Spleen (tissue), 11 donors: ENCODE measurements at regions not wholly inside any gene's neighbourhood (a gene's known extent, or its start where the extent isn't known, plus 50 kb on each side); places are given as distances from the start of the nearest gene placed in this dataset.

Experiments
- DNase-seq: peaks from one replicate; pipeline ENCODE4 v3.0.0-alpha.2; 2020
- H3K27ac ChIP-seq, 8 donors: fragments of 200-600 bp; sonication (generic) in 7 of 8; 1 replicate in 4 of 8; 2 replicates in 4 of 8; pipeline versions ENCODE4 v1.5.0 to v1.8.0; 2016 to 2021; ENCODE audit warnings: inconsistent platforms in 4 of 8, mild to moderate bottlenecking in 4 of 8, moderate library complexity in 1 of 8
- H3K27me3 ChIP-seq, 7 donors: fragments of 200-600 bp; sonication (generic) in 6 of 7; replicated peaks in 1 of 7; 1 replicate in 4 of 7; 2 replicates in 3 of 7; pipeline versions ENCODE4 v1.5.0 to v1.8.0; 2016 to 2021; ENCODE audit warnings: inconsistent platforms in 3 of 7, mild to moderate bottlenecking in 1 of 7
- H3K36me3 ChIP-seq, 6 donors: fragments of 200-600 bp; sonication (generic) in 5 of 6; 1 replicate in 4 of 6; 2 replicates in 2 of 6; pipeline versions ENCODE4 v1.5.0 to v1.8.0; 2016 to 2021; ENCODE audit warnings: inconsistent platforms in 2 of 6
- H3K4me1 ChIP-seq, 6 donors: fragments of 200-600 bp; sonication (generic) in 5 of 6; 1 replicate in 3 of 6; 2 replicates in 3 of 6; pipeline versions ENCODE4 v1.5.0 to v1.8.0; 2016 to 2021; ENCODE audit warnings: inconsistent platforms in 3 of 6
- H3K4me3 ChIP-seq, 8 donors: fragments of 200-600 bp; sonication (generic) in 7 of 8; 1 replicate in 4 of 8; 2 replicates in 4 of 8; pipeline versions ENCODE4 v1.5.0 to v1.8.0; 2016 to 2021; ENCODE audit warnings: inconsistent platforms in 4 of 8, mild to moderate bottlenecking in 4 of 8, moderate library complexity in 2 of 8
- H3K9me3 ChIP-seq, 8 donors: fragments of 200-600 bp; sonication (generic) in 7 of 8; 1 replicate in 4 of 8; 2 replicates in 4 of 8; pipeline versions ENCODE4 v1.5.0 to v1.8.0; 2016 to 2021; ENCODE audit warnings: inconsistent platforms in 4 of 8
- POLR2A ChIP-seq, 3 donors: fragments of 450-650 bp; IDR thresholded peaks; one replicate each; pipeline ENCODE4 v1.5.1; 2017; ENCODE audit warnings: antibody characterized with exemption in 3 of 3, mild to moderate bottlenecking in 1 of 3
- POLR2AphosphoS5 ChIP-seq, 3 donors: sonication (generic); formaldehyde crosslinking; IDR thresholded peaks; one replicate each; pipeline ENCODE4 v1.5.1; 2017; ENCODE audit warnings: antibody characterized with exemption in 3 of 3
- WGBS, 5 donors: extraction: QIAGEN DNeasy Blood & Tissue Kit in 3 of 5; methylation state at CpG; one replicate each; pipeline versions ENCODE4 v1.1.5 to v1.1.7; 2013 to 2018; 5-methylcytosine and 5-hydroxymethylcytosine counted together
- intact Hi-C: fragments of 100-400 bp; cut with DNase I; formaldehyde crosslinking; loops from one replicate; pipeline ENCODE4 v1.15.0; 2023; ENCODE audit warnings: low total_unique reads
- TF ChIP-seq, protein P1 (sequence below), 11 experiments: fragments of 200-600 bp in 7 of 11; fragments of 450-650 bp in 4 of 11; sonication (generic) in 4 of 11; IDR thresholded peaks in 8 of 11; conservative IDR thresholded peaks in 3 of 11; 1 replicate in 7 of 11; 2 replicates in 4 of 11; pipeline versions ENCODE4 v1.4.0 to v1.8.0; 2016 to 2021; ENCODE audit warnings: antibody characterized with exemption in 11 of 11, inconsistent platforms in 4 of 11, mild to moderate bottlenecking in 1 of 11
- donor health status: healthy with polysubstance abuse.
- donor health status: DM: no; HTN: no; CAD: no; lungs with moderate emphysema.
- donor health status: DM: no; HTN: no; CAD: no.
- donor health status: Bipolar disorder and iron deficiency.
- donor health status: healthy.
- donor health status: DM: no; HTN: no; CAD: no.
- donor health status: DM: yes; HTN: yes; CAD: no.

DNA sequence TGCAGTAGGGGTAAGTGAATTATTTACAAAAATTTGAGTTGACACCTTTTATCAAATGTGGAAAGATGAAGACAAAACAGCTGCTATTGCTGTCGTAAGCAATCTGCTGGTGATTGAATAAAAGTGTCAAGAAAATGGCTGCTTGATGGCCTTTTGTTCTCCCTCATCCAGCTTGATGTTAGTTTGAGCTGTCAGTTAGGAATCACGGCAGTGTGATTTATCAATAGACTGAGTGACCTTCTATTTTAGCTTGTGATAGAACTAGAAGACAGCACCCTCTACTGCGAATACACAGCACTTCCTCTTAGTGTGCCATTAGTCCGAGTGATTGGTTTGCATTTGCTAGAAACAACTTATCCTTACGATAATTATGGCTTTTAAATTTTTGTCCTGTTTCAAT lies 76.3 kb downstream of the MZT1 start:
- DNase-seq = no peak
- H3K27ac ChIP-seq = peak overlapping the region in 6 of 8 donors; percentile 22 to 63 (median 44)

DNA sequence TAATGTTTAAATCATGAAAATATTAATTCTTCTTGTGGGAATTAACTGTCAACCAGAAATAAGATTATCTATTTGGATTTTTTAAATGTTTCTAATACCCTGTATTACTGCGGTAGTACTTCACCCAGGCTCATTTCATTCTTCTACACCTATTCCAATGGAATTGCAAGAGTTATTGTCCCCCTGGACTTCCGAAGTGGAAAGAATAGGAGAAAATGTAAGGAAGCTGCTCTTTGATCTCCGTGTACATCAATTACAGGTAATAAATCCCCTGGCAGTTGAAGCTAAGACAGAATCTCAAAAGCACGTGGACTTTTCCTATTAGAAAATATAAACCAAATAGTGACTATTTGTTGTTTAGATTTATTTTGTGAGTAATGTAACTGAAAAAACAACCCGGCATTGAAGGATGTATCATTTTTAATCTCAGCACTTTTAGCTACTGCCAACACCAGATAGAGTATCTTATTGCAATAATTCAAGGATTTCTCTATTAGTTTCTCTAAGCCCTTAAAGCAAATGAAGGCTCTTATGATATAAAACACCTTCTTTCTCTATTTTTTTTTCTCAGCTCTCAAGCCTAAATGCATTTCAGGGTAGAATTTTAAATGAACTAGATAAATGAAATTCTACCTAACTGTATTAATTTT lies 77.3 kb downstream of the MZT1 start:
- Histone ChIP-seq H3K9me3 (no peaks in the 10 kb centered on the region), H3K36me3 (no peaks in the 10 kb centered on the region), H3K4me1 (peaks cover 3 to 14% (median 8%) of the 10 kb centered on the region in 6 donors), H3K27me3 (no peaks in the 10 kb centered on the region), H3K27ac (peak overlapping the region in 6 of 8 donors; percentile 40 to 63 (median 44)), H3K4me3 (no peak overlapping the region)
- intact Hi-C loops = no loop called here
- DNase-seq = no peak
- 59 to 90% (median 79%) methylated on average over 5 of the region's 5 CpGs for WGBS, 5 donors
- no peak for TF ChIP-seq POLR2AphosphoS5 (IDR thresholded peaks at IDR 0.05)
- TF ChIP-seq POLR2A (IDR thresholded peaks at IDR 0.05) = no peak
- TF ChIP-seq, protein P1, sequence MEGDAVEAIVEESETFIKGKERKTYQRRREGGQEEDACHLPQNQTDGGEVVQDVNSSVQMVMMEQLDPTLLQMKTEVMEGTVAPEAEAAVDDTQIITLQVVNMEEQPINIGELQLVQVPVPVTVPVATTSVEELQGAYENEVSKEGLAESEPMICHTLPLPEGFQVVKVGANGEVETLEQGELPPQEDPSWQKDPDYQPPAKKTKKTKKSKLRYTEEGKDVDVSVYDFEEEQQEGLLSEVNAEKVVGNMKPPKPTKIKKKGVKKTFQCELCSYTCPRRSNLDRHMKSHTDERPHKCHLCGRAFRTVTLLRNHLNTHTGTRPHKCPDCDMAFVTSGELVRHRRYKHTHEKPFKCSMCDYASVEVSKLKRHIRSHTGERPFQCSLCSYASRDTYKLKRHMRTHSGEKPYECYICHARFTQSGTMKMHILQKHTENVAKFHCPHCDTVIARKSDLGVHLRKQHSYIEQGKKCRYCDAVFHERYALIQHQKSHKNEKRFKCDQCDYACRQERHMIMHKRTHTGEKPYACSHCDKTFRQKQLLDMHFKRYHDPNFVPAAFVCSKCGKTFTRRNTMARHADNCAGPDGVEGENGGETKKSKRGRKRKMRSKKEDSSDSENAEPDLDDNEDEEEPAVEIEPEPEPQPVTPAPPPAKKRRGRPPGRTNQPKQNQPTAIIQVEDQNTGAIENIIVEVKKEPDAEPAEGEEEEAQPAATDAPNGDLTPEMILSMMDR (IDR thresholded peaks at IDR 0.05 in 8 of 11, conservative IDR thresholded peaks at IDR 0.05 in 3 of 11) = no peak

More for the DNA sequence above, 76.3 kb downstream of the MZT1 start:
- no peaks in the 10 kb centered on the region for H3K36me3 ChIP-seq
- 24 to 39% (median 31%) methylated on average over 5 of the region's 5 CpGs for WGBS, 5 donors
- H3K4me3 ChIP-seq = no peak overlapping the region
- H3K9me3 ChIP-seq = no peaks in the 10 kb centered on the region
- no peak for TF ChIP-seq POLR2A (IDR thresholded peaks at IDR 0.05)
- TF ChIP-seq POLR2AphosphoS5 (IDR thresholded peaks at IDR 0.05) = no peak
- TF ChIP-seq, protein P1 (IDR thresholded peaks at IDR 0.05 in 8 of 11, conservative IDR thresholded peaks at IDR 0.05 in 3 of 11) = peak in 2 of 11 experiments; percentile 18 to 24
- H3K27me3 ChIP-seq = no peaks in the 10 kb centered on the region
- H3K4me1 ChIP-seq = peaks cover 3 to 14% (median 8%) of the 10 kb centered on the region in 6 donors
- intact Hi-C loops = no loop called here

DNA sequence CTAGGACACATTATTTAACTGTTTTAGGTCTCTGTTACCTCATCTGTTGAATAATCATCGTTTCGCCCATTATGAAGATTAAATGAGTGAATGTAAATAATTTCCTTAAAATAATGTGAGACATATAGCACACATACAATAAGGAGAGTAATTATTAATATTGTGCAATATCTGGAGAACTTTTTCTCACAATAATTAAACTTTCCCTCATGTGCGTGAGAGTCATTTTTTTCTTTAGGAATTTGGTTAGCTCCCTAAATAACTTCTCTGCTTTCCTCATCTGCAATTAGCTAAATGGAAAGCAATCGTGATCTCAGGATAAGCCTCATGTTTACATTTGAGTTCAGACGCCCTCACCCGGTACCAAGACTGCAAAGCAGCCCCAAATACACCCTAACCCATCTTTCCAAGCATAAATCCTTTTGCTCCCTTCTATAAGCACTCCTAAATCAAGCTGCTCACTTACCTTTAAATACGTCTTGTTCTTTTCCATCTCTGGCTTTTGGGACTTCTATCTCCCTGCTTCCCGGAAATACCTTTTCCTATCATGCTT lies 78.8 kb downstream of the MZT1 start:
- intact Hi-C loops = no loop called here
- Histone ChIP-seq H3K36me3 (no peaks in the 10 kb centered on the region), H3K4me3 (no peak overlapping the region), H3K9me3 (no peaks in the 10 kb centered on the region), H3K4me1 (peaks cover 3 to 14% (median 8%) of the 10 kb centered on the region in 6 donors), H3K27ac (no peak overlapping the region), H3K27me3 (no peaks in the 10 kb centered on the region)
- WGBS, 5 donors = 79 to 91% (median 87%) methylated on average over 8 of the region's 8 CpGs
- TF ChIP-seq, protein P1 (IDR thresholded peaks at IDR 0.05 in 8 of 11, conservative IDR thresholded peaks at IDR 0.05 in 3 of 11) = no peak
- TF ChIP-seq POLR2A (IDR thresholded peaks at IDR 0.05) = no peak
- no peak for TF ChIP-seq POLR2AphosphoS5 (IDR thresholded peaks at IDR 0.05)
- DNase-seq = no peak

DNA sequence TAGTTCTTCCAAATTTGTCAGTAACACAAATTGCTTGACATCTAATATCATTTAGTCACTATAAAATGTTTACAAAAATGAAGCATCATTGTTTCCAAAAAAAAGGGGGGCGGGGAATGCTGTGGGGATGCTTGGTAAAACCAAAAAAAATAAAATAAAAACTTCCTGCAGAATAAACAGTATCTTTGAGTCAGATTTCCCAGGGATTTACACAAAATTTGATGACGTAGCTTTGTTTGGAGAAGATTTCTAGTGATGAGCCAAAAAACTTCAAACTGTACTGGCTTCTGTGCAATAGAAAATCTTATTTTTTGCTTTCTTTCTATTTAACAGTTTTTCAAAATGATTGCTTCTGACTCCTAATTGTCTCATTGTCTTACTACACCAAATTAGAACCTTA lies 80.0 kb downstream of the MZT1 start:
- Histone ChIP-seq H3K9me3 (no peaks in the 10 kb centered on the region), H3K4me3 (no peak overlapping the region), H3K27me3 (no peaks in the 10 kb centered on the region), H3K27ac (no peak overlapping the region), H3K4me1 (peaks cover 0 to 14% (median 7%) of the 10 kb centered on the region in 6 donors), H3K36me3 (no peaks in the 10 kb centered on the region)
- intact Hi-C loops = no loop called here
- TF ChIP-seq, protein P1 (IDR thresholded peaks at IDR 0.05 in 8 of 11, conservative IDR thresholded peaks at IDR 0.05 in 3 of 11) = no peak
- TF ChIP-seq POLR2A (IDR thresholded peaks at IDR 0.05) = no peak
- TF ChIP-seq POLR2AphosphoS5 (IDR thresholded peaks at IDR 0.05) = no peak
- DNase-seq = no peak
- 77 to 87% (median 83%) methylated on average over 2 of the region's 2 CpGs for WGBS, 5 donors
